ENCODE measurements at regions not wholly inside any gene's neighbourhood (a gene's known extent, or its start where the extent isn't known, plus 50 kb on each side); places are given as distances from the start of the nearest gene placed in this dataset.

DNA sequence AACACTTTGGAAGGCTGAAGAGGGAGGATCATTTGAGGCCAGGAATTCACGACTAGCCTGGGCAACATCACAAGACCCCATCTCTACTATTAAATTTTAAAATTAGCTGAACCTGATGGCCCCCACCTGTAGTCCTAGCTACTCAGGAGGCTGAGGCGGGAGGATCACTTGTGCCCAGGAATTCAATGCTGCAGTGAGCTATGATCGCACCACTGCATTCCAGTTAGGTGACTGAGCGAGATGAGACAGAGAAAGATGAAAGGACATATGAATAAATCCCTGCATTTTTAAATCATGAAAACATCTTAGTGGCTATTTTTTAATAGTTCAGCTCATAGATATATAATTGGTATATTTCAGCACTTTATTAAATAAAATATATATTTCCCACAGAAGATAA, 93.8 kb downstream of the GPR63 start:
- FAIRE-seq (no peak), DNase-seq (ENCODE audit: insufficient read length, low spot score) (no peak)
- TF ChIP-seq, protein P1, sequence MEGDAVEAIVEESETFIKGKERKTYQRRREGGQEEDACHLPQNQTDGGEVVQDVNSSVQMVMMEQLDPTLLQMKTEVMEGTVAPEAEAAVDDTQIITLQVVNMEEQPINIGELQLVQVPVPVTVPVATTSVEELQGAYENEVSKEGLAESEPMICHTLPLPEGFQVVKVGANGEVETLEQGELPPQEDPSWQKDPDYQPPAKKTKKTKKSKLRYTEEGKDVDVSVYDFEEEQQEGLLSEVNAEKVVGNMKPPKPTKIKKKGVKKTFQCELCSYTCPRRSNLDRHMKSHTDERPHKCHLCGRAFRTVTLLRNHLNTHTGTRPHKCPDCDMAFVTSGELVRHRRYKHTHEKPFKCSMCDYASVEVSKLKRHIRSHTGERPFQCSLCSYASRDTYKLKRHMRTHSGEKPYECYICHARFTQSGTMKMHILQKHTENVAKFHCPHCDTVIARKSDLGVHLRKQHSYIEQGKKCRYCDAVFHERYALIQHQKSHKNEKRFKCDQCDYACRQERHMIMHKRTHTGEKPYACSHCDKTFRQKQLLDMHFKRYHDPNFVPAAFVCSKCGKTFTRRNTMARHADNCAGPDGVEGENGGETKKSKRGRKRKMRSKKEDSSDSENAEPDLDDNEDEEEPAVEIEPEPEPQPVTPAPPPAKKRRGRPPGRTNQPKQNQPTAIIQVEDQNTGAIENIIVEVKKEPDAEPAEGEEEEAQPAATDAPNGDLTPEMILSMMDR (IDR thresholded peaks at IDR 0.05; ENCODE audit: insufficient read depth, missing control alignments) = no peak

DNA sequence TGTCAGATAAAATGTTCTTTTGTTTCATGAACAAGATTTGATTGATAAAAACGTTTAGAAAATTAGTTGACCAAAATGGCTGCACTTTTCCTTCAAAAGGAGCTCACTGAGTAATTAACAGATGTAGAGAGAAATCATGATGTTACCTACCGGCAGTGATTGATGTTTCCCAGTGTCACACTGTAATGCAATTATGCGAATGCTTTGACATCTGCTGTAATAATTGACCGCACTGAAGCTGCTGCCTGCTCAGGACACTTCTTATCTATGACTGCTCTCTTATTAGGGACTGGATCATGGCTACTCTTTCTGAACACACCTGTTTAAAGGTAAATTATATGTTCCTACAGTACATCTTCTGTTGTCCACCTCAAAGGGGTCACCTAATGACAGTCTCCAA, 94.6 kb downstream of the GPR63 start:
- TF ChIP-seq, protein P1 (IDR thresholded peaks at IDR 0.05; ENCODE audit: insufficient read depth, missing control alignments) = no peak
- DNase-seq (ENCODE audit: insufficient read length, low spot score) (no peak), FAIRE-seq (peak; percentile 32)

DNA sequence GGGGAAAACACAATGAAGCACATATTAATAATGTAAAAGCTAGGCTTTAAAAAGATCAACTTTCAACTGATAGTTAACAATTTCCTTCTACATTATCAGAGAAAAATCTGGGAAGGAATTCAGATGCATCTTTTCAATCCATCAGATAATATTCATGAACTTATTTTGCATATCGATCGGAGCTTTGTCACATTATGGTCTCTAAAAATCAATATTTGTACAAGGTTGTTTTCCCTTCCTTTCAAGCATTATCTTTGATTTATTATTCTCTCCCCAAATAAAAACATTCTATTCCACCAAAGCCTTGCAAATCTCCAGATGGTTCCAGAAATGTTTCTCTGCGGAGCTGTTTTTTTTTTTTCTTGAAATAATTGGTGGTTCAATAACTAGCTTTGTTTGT, 101.9 kb downstream of the GPR63 start:
- no peak for FAIRE-seq
- TF ChIP-seq, protein P1 (IDR thresholded peaks at IDR 0.05; ENCODE audit: insufficient read depth, missing control alignments) = no peak
- DNase-seq (ENCODE audit: insufficient read length, low spot score) = no peak

DNA sequence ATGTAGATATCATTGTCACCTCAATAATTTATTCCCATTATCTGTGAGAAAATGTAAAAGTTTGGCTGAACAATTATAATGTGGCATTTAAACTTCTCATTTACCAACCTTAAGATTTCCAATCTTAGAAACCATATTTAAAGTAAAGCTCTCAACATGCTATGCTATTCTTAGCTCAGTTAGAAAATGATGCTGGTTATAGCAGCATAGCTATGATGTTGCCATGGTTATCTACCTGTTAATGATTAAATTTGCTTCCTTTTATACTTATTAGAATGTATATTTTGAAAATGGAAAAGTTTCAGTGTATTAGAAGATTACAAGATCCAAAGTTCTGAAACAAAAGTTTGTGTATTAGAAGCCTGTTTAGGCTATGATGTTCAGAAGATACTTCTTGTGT, 110.1 kb downstream of the GPR63 start:
- DNase-seq (ENCODE audit: insufficient read length, low spot score) (no peak), FAIRE-seq (peak; percentile 11)

DNA sequence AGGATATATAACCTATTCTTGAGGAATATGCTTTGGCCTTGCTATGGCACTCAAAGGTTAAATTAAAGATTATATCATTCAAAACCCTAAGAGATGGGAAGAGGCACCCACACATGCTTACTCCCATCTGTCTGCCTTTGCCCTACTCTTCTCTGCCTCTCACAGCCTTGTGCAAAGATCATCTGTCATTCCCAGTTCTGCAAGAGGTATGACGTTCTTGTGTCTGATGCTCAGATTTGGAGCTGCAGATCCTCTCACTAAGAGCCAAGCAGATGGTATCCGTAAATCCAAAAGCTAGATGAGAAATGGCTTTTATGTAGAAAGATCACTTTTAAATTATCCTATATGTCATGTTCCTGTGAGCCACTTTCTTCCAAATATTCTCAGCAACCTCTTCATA, 112.0 kb downstream of the GPR63 start:
- peak; percentile 89 for FAIRE-seq

More for the DNA sequence above, 110.1 kb downstream of the GPR63 start:
- TF ChIP-seq, protein P1 (IDR thresholded peaks at IDR 0.05; ENCODE audit: insufficient read depth, missing control alignments) = no peak

DNA sequence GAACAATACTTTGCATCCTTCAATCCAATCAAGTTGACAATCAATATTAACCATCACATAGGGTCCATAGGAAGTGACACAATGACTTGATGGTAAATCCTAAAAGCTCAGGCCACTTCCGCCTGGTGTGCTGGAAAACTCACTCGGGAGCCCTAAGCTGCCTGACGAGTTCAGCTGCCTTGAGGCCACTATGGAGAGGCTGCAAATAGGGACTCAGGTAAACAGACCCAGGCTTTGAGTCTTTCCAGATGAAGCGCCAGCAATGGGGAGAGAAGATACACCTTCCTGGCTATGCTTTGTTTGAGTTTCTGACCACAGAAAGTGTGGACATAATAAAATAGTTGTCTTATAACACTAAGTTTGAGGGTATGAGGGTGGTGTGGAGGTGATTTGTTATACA, 112.6 kb downstream of the GPR63 start:
- DNase-seq (ENCODE audit: insufficient read length, low spot score) = no peak
- TF ChIP-seq, protein P1 (IDR thresholded peaks at IDR 0.05; ENCODE audit: insufficient read depth, missing control alignments) = no peak
- FAIRE-seq = no peak

More for the DNA sequence above, 112.0 kb downstream of the GPR63 start:
- DNase-seq (ENCODE audit: insufficient read length, low spot score) = no peak
- TF ChIP-seq, protein P1 (IDR thresholded peaks at IDR 0.05; ENCODE audit: insufficient read depth, missing control alignments) = no peak

DNA sequence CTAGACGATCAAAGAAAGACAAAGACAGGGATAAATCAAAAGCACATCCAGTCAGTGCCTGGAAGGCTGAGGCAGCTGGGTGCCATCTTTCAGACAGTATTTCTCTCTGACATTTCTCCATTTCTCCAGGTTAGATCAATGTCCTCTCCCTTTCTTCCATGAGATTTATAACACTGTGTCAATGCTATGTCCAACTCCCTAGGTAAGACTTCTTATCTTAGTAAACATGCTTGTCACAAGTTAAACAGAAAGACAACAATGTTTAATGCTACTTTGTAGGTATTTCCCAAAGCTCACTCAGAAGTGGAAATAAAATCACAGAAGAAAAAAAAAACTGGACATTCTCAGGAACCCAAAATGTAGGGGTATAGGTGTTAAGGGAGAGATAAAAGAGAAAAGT, 113.9 kb downstream of the GPR63 start:
- DNase-seq (ENCODE audit: insufficient read length, low spot score) (no peak), FAIRE-seq (no peak)
- TF ChIP-seq, protein P1 (IDR thresholded peaks at IDR 0.05; ENCODE audit: insufficient read depth, missing control alignments) = no peak

Data from D721Med (cell line).